GM21737 (cell line): ENCODE measurements at regions not wholly inside any gene's neighbourhood (a gene's known extent, or its start where the extent isn't known, plus 50 kb on each side); places are given as distances from the start of the nearest gene placed in this dataset.

Experiments
- ATAC-seq: cut with Tn5 transposase; IDR thresholded peaks from one replicate; pipeline ENCODE4 v1.9.1; 2021; ENCODE audit warnings: mild to moderate bottlenecking, moderate library complexity; ENCODE audit not compliant: unreplicated experiment

DNA sequence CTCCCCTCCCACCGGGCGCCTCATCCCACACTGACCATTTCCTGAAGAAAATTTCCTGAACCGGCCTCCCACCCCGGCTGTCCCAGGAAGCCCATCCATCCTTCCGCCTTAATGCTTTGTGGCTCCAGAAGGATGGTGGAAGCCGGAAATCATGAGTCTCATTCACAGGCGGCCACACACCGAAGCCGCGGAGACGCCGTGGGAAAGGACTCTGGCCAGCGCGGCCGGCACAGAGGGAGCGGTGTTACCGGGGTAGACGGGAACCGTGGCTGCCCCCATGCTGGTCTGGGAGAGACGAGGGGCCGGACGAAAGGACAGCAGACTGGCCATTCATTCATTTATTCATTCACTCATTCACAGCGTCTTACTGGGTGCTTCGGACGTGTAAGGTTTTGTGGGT is 326.8 kb downstream of the SEC14L1 start:
- no peak for ATAC-seq

DNA sequence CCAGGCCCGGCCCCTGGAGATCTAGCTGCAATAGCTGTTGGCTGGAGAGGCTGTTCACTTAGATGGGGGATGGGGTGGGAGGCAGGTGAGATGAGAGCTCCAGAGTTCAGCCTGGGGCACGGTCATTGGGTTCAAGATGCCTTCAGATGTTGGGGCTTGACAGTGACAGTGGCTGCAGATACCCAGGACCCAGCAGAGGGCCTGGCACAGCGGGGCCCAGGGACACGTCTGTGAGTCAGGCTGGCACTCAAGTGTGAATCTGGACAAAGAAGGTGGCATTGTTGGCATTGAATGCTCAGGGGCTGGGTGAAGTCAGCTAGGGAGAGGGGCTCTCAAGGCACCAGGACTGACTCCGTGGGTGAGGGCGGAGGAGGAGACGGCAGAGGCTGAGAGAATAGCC is 328.1 kb downstream of the SEC14L1 start:
- no peak for ATAC-seq

GRCh38 chr17:77470330-77470786 is 329.6 kb downstream of the SEC14L1 start:
- no peak for ATAC-seq

DNA sequence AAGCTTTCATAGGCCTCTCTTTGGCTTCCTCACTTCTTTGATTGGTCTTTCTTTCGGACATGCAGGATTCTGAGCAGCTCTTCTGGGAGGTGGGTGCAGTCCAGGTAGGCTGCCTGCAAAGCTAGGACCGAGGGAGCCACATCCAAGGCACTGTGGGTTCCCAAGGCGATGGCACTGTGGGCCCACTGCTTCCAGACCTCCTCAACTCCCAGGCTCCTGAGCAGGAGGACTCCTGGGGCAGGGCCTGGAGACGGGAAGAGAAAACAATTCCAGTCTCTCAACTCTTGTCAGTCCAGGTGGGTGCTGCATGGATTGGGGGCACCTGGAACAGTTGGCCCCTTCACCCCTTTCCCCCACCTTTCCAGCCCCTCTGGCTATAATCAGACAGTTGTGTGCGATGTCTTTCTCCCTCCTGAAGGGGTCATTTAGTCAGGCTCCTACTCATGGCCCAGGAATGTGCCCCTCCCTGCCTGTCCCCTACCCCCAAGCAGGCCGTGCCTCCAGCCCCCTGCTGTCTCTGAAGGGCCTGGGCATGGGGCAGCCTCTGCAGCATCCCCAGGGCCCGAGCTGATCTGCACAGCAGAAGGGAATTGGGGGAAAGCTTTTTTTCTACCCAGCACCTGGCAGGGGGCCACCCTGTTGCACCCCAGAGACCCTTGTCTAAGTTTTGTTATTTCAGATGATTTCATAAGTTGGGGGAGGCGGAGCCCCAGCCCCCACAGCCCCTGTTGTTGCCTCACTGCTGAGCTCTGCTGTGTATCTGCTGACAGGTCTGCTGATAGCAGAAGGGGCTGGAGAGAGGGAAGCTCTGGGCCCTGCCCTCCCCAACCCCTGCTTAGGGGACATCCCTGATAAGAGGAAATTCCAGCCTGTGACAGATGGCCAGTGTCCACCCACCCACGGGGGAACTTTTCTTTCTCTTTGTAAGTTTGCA is 330.3 kb downstream of the SEC14L1 start:
- no peak for ATAC-seq

DNA sequence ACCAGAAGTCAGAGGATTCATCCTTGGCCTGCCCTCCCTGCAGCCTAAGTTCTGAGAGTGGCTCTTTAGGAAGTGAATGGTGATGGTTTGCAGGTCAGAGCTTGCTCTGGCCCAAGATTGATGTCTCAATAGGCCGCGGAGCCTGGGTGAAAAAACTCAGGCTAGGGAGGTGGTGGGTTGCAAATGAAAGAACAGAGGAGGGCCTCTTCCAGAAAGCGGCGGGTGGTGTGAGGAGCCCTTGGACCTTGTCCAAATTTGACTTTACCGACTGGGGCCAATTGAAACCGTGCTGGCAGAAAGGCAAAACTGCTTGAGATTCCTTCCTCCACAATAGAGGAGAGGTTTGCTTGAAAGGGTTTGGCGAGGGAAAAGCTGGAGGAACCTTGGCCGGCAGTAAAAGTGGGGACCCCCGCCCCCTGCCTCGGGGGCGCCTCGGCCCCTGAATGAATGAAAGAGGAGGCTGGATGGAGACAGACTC is 331.3 kb downstream of the SEC14L1 start:
- ATAC-seq = no peak

DNA sequence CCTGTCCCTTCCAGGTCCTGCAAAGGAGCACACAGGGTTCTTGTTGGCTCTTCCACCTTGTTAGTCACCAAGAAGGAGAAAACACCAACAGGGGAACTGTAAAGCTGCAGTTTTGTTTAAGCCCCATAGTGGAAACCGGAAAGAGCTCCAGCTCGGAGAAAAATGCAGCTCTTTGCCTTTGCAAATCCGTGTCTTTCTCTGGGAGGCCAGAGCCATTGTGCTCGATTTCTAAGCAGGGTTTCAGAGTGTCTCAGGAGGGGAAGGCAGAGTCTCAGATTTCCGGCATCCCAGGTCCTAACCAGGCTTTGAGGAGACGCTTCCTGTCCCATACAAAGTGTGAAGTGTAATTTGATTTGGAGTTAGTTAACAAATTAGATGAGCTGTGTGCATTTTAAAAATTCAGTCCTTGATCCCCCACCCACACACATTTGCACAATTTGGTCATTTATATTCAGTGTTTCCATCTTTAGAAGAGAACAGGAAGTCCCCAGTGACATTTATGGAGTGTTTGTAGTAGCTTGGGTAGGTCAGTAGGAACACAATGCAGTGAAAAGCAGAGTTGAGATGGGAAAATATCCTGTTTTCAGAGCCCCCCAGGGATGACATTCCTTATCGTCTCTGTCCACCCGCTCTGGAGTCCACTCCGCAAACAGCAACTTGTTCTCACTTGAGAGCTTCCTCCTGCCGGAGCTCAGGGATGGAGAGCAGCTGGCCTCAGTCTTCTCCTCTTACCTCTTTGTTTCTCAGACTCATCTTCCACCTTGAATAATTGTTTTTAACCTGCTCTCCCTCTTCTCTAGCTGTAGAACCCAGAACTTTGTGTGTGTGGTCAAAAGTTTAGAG is 331.9 kb downstream of the SEC14L1 start:
- no peak for ATAC-seq

DNA sequence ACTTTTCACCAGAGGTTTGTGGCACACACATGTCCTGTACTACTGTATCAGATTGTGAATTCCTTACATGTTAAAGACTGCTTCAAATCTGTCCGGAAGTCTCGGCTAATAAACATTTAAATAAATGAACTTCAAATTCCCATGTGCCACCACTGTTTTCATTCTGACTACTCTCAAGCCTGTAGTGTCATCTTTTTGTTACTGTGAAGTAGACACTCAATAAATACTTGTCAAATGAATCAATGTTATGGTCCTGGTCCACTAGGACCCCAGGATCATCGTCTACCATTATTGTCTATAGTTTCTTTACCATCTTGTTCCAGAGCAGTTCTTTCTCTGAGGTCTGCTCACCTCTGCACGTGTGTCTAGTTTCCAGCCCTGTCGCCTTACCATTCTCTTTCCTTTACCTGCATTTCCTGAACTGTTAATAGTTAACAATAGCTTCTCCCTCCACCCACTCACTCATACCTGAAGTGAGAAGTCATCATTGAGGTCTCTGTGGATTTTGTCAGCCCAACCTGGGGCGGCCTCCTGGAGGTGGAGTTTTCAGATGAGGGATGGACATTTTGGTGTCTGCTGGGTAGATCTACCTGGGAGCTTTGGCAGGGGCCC is 333.0 kb downstream of the SEC14L1 start:
- no peak for ATAC-seq

GRCh38 chr17:77474292-77474988 is 333.7 kb downstream of the SEC14L1 start:
- no peak for ATAC-seq

GRCh38 chr17:77475016-77475976 is 334.5 kb downstream of the SEC14L1 start:
- no peak for ATAC-seq

GRCh38 chr17:77476006-77476405 is 335.2 kb downstream of the SEC14L1 start:
- no peak for ATAC-seq

- ATAC-seq = no peak
These were observed 335.7 kb downstream of the SEC14L1 start for GRCh38 chr17:77476498-77476897.

- no peak for ATAC-seq
These were observed 336.4 kb downstream of the SEC14L1 start for GRCh38 chr17:77476931-77477805.

DNA sequence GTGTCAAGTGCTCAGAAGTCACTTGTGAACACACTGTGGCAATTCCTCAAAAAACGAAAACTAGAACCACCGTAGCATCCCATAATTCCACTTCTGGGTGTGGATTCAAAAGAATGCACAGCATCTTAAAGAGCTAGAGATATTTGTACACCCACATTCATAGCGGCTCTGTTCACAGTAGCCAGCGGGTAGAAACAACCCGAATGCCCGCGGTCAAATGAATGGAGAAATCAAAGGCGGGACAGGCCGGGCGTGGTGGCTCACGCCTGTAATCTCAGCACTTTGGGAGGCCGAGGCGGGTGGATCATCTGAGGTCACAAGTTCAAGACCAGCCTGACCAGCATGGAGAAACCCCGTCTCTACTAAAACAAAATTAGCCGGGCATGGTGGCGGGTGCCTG is 337.5 kb downstream of the SEC14L1 start:
- ATAC-seq = no peak

DNA sequence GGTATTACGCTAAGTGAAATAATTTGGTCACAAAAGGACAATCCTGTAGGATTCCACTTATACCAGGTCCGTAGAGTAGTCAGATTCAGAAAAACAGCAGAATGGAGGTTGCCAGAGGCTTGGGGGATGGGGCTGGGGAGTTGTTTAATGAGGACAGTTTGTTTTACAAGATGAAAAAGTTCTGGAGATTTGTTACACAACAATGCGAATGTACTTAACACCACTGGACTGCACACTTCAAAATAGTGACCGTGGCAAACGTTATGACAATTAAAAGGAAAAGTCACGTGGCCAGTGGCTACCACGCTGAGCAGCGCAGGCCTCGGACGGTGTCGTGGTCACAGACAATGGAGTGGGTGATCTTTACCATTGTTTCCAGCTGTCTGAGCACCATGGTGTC is 338.1 kb downstream of the SEC14L1 start:
- ATAC-seq = no peak

DNA sequence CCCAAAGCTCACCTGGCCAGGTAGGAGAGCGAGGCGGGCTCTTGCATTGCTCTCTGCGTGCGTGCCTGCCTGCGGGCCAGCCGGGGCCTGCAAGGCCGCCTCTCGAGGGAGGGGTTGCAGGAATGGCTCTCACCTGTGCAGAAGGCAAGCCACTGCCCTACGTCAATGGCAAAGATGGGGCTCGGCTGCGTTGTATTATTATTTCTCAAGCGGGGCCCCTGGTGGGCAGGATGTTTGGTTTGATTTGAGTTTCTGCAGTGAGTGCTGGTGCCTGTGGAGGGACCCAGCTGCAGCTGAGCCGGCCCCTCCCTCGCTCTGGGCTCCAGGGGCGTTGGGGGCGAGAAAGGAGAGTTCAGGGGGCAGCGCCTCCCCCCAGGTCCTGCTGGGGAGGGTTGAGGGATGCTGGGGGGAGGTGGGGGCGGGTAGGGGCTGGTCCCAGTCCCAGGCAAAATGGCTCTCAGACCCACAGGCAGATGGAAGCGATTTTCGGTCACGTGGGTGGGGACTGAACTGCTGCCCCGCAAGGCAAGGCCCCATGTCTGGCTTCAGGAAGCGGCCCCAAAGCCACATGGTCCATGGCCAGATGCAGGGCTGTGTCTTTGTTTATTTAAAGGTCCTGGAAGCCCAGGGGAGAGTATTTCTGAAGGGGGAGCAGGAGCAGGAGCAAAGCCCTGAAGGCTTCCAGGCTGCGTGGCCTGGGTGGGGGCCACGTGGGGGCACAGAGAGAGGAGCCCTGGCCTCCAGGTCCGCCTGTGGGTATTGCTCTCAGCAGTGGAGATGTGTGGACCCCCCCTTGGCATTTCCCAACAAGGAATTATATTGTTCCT is 338.8 kb downstream of the SEC14L1 start:
- no peak for ATAC-seq

DNA sequence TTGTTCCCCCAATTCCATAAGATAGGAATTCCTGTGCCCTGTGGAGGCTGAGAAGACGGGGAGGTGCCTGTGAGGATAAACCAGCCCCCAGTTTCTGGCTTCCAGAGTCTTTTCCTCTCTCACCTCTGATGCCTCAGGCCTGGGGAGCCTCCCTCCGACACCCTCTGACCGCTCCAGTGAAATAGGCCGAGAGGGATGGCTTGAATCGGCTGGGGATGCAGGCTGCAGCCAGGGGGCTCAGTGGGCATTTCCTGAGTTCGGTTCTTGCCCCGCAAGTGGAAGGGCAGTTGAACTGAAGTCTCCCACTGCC is 339.4 kb downstream of the SEC14L1 start:
- ATAC-seq = no peak

- no peak for ATAC-seq
These were observed 339.9 kb downstream of the SEC14L1 start for GRCh38 chr17:77480509-77481215.
